ENCODE measurements at regions not wholly inside any gene's neighbourhood (a gene's known extent, or its start where the extent isn't known, plus 50 kb on each side); places are given as distances from the start of the nearest gene placed in this dataset.
"Not testable (repeated sequence)": the region's sequence is repeated elsewhere in the genome, so short reads cannot be mapped to it uniquely, and the experiment has no call there.

DNA sequence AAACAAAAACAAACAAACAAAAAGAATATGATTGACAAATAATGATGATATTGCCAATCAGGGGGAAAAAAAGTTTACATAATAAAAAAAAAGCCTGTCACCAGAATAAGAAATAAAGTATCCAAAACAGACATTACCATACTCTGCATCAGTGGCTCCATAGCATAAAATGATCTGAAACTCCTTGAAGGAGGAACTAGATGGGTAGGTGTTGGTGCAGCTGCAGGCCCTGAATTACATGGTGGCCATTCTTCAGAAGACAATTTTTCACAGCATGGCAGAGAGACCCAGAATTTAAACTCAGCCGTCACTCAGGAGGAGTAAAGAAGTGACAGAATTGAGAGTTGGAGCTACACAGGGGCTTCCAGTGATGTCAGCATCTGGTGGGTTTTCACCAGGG, 60.2 kb downstream of the GLUL start:
- Mint-ChIP-seq H3K27me3 (peaks cover 6% of the 10 kb centered on the region), H3K27ac (peak overlapping the region in 1 of 3 donors; percentile 53), H3K4me1 (peaks cover 3 to 5% (median 4%) of the 10 kb centered on the region in 3 donors), H3K36me3 (peaks cover 2% of the 10 kb centered on the region), H3K4me3 (peak overlapping the region in 2 of 4 donors; percentile 60 to 61), H3K9me3 (peaks cover 0 to 2% (median 0%) of the 10 kb centered on the region in 3 donors)

DNA sequence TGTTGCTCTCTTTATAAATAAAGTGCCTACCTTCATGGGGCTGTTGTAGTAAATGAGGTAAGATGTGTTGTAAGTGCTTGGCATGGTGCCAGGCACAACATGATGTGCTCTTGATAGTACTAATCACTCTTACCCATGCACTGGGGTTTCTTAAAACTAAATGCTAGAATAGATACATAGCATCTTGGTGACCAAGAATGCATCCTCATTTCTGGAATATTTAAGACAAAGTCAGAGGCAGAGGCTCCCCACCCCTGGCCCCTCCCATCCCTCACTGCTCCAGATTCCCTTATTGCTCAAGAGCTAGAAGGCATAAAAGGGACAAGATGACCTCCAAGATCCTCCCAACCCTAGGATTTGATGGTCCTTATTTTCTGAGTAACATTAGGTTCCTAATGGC, 61.3 kb downstream of the GLUL start:
- H3K36me3 Mint-ChIP-seq: no peaks in the 10 kb centered on the region
- H3K4me1 Mint-ChIP-seq: peaks cover 3 to 5% (median 4%) of the 10 kb centered on the region in 3 donors
- no peak overlapping the region for H3K4me3 Mint-ChIP-seq
- H3K27ac Mint-ChIP-seq: no peak overlapping the region
- H3K27me3 Mint-ChIP-seq: no peaks in the 10 kb centered on the region
- H3K9me3 Mint-ChIP-seq: peaks cover 0 to 2% (median 0%) of the 10 kb centered on the region in 3 donors

DNA sequence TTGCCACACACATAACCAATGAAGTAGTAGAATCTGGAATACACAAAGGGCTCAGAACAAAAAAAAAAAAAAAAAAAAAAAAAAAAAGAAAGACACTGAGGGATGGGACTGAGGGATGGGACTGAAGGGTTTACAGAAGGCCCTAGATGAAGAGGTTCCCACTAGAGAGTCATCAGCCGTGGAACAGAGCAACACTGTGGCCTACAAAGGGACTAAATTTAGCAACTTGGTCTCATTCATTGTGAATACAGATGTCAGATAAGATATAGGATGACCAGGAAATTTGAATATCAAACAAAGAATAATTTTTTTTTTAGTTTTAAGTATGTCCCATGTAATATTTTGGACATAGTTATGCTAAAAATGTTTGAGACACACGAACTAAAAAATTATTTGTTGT, 62.1 kb downstream of the GLUL start:
- Mint-ChIP-seq H3K9me3 (peaks cover 0 to 2% (median 0%) of the 10 kb centered on the region in 3 donors), H3K27ac (peak overlapping the region in 1 of 3 donors; percentile 48), H3K36me3 (no peaks in the 10 kb centered on the region)

DNA sequence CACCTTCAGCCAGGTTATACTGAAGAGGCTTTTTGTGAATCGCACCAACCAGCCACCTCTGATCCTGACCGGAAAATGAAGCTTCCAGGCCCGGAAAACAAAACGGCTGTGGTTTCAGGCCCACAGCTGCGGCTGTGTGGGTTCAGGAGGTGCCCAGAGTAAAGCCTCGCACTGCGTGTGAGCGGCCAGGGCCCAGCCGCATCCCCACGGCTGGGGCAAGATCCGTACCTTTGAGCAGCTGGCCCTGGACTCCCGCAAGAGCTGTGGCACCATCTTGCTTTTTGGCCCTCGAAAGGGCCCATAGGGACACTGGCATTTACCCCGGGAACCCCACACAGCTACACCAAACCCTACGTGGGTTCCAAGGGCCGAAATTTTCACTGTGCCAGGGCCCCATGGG, 63.0 kb downstream of the GLUL start:
- no peak overlapping the region for H3K27ac Mint-ChIP-seq
- peaks cover 3 to 5% (median 4%) of the 10 kb centered on the region in 3 donors for H3K4me1 Mint-ChIP-seq
- H3K36me3 Mint-ChIP-seq: no peaks in the 10 kb centered on the region
- no peak overlapping the region for H3K4me3 Mint-ChIP-seq
- peaks cover 1% of the 10 kb centered on the region for H3K27me3 Mint-ChIP-seq
- H3K9me3 Mint-ChIP-seq: peaks cover 0 to 2% (median 0%) of the 10 kb centered on the region in 3 donors

More for the DNA sequence above, 62.1 kb downstream of the GLUL start:
- H3K4me3 Mint-ChIP-seq: no peak overlapping the region
- H3K27me3 Mint-ChIP-seq: no peaks in the 10 kb centered on the region
- peaks cover 3 to 5% (median 4%) of the 10 kb centered on the region in 3 donors for H3K4me1 Mint-ChIP-seq

DNA sequence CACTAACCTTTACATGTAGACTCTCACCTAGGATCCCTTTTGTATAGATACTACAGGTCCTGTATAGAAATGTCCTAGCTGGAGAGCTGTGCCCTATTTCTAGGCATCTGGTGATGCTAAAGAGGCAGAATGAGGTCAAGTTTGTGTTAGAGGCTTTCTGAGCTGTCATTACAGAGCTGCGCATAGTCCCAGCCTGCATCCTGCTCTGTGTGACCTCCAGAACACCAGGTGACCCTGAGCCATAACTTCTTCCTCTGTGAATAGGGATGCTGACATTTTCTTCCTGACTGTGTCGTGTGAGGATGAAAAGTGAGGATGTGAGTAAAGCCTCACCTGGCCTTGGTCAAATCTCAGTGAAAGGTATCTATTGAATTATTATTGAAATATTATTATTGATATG, 66.3 kb downstream of the GLUL start:
- Mint-ChIP-seq H3K27ac (no peak overlapping the region), H3K4me3 (no peak overlapping the region), H3K4me1 (no peaks in the 10 kb centered on the region), H3K9me3 (peaks cover 0 to 2% (median 0%) of the 10 kb centered on the region in 3 donors), H3K27me3 (peaks cover 1% of the 10 kb centered on the region), H3K36me3 (no peaks in the 10 kb centered on the region)

DNA sequence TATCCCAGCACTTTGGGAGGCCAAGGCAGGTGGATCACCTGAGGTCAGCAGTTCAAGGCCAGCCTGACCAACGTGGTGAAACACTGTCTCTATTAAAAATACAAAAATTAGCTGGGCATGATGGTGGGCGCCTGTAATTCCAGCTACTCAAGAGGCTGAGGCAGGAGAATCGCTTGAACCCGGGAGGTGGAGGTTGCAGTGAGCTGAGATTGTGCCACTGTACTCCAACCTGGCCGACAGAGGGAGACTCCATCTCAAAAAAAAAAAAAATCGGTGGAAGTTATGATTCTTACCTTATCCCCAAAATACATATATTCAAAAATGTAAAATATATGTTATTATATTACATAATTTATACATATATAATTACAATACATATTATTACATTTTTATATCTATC, 70.1 kb downstream of the GLUL start:
- H3K4me1 Mint-ChIP-seq, H3K4me3 Mint-ChIP-seq, H3K27me3 Mint-ChIP-seq, H3K36me3 Mint-ChIP-seq, H3K27ac Mint-ChIP-seq, H3K9me3 Mint-ChIP-seq: not testable (repeated sequence)

DNA sequence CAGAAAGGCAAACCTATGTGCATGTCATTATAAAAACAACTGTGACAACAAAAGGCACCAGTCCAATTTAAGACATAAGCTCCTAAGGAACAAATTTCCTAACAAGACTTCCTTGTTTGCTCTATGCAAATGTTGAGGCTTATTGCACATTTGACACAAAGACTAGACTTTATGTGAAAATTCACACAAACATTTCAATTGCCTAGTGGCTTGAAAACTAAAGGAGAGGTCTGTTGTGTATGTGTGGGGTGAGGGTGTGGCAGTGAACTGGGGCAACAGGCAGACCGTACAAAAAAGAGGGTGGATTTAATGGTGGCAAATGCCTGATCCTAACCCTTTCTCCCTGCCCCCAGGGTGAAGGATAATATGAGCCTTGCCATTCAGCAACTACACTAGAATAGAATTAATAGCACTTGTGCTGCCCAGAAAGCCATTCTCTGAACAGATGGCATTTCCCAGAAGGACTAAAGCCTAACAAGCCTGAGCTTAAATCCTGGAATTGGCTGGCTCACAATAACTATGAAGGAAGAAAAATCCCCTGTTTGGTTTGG, 73.9 kb downstream of the GLUL start:
- H3K27ac Mint-ChIP-seq: no peak overlapping the region
- peaks cover 6% of the 10 kb centered on the region for H3K27me3 Mint-ChIP-seq
- peaks cover 1% of the 10 kb centered on the region for H3K36me3 Mint-ChIP-seq
- peaks cover 0 to 2% (median 0%) of the 10 kb centered on the region in 3 donors for H3K9me3 Mint-ChIP-seq
- H3K4me1 Mint-ChIP-seq: no peaks in the 10 kb centered on the region
- H3K4me3 Mint-ChIP-seq: no peak overlapping the region

DNA sequence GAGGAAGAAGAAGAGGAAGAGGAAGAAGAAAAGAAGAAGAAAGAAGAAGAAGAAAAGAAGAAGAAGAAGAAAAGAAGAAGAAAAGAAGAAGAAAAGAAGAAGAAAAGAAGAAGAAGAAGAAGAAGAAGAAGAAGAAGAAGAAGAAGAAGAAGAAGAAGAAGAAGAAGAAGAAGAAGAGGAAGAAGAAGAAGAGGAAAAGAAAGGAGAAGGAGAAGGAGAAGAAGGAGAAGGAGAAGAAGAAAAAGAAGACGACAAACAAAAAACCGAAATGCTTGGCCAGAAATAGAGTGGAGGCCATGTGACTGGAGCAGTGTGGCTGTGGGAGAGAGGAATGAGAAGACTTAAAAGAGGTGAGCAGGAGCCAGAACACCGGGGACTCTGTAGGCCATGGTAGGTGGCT, 75.1 kb downstream of the GLUL start:
- not testable (repeated sequence) for H3K36me3 Mint-ChIP-seq, H3K9me3 Mint-ChIP-seq

DNA sequence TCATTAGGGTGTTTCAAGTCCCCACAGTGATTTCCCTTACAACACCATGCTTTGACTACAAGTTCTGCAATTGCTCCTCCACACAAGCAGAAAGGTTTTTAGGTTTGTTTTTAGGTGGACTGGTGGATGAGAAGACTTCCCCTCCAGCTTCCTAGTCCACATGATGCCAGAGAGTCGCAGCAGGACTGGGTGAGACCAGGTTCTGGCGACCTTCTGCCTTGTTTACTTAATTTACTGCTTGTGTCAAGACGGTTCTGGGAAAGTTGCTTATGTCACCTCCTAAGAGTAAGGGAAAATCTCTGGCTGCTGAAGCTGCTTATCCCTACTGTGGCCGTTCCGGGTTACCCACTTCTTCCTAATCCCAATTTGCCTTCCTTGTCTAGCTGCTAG, 76.4 kb downstream of the GLUL start:
- H3K9me3 Mint-ChIP-seq: peaks cover 0 to 2% (median 0%) of the 10 kb centered on the region in 3 donors
- H3K27ac Mint-ChIP-seq: no peak overlapping the region
- H3K36me3 Mint-ChIP-seq: peaks cover 1% of the 10 kb centered on the region
- peaks cover 6% of the 10 kb centered on the region for H3K27me3 Mint-ChIP-seq
- H3K4me1 Mint-ChIP-seq: no peaks in the 10 kb centered on the region
- H3K4me3 Mint-ChIP-seq: no peak overlapping the region

More for the DNA sequence above, 75.1 kb downstream of the GLUL start:
- not testable (repeated sequence) for H3K27me3 Mint-ChIP-seq, H3K4me3 Mint-ChIP-seq, H3K4me1 Mint-ChIP-seq, H3K27ac Mint-ChIP-seq

DNA sequence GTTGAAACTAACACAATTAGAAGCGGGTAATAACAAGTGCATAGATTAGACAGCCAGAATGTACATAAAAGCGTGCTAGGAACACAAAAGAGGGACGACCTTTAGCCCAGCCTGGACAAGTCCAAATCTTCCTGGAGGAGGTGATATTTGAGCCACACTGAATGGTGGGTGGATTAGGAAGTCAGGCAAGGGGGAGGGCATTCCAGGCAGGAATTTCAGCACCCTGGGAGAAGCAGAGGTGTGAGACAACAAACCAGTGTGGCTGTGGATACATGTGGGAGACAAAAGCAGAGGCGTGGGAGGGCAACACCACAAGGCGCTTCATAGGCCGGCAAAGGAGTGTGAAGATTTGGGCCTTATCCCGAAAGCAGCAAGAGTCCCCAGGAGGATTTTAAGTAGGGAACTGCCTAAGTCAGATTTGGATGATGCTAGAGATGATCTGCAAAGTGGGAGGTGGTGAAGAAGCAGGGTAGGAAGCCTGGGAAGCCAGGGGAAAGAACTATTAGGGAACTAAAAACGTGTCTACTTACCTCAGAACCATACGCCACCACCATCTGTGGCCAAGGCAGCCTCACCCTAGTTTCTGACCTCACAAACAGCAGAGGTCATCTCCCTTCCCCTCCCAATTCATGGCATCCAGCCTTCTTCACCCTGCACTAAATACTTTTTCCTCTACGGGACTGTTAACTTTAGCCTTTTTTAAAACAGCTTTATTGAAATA, 81.8 kb downstream of the GLUL start:
- peaks cover 6% of the 10 kb centered on the region for H3K27me3 Mint-ChIP-seq
- H3K36me3 Mint-ChIP-seq: no peaks in the 10 kb centered on the region
- H3K4me3 Mint-ChIP-seq: no peak overlapping the region
- no peak overlapping the region for H3K27ac Mint-ChIP-seq
- H3K9me3 Mint-ChIP-seq: peaks cover 0 to 5% (median 4%) of the 10 kb centered on the region in 3 donors
- no peaks in the 10 kb centered on the region for H3K4me1 Mint-ChIP-seq

- Mint-ChIP-seq H3K4me1 (peaks cover 0 to 2% (median 2%) of the 10 kb centered on the region in 3 donors), H3K27ac (no peak overlapping the region), H3K27me3 (peaks cover 6% of the 10 kb centered on the region), H3K36me3 (no peaks in the 10 kb centered on the region), H3K9me3 (peaks cover 0 to 5% (median 4%) of the 10 kb centered on the region in 3 donors), H3K4me3 (no peak overlapping the region)
Measured at GRCh38 chr1:182308826-182309225, 82.8 kb downstream of the GLUL start.

DNA sequence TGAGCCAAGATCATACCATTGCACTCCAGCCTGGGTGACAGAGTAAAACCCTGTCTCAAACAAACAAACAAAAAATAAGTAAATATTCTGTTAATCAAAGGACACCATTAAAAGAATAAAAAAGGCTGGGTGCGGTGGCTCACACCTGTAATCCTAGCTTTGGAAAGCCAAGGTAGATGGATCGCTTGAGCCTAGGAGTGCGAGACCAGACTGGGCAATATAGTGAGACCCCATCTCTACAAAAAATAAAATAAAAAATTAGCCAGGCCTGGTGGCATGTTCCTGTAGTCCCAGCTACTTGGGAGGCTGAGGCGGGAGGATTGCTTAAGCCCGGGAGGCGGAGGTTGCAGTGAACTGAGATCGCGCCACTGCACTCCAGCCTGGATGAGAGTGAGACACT, 84.1 kb downstream of the GLUL start:
- not testable (repeated sequence) for H3K27me3 Mint-ChIP-seq

GRCh38 chr1:182305861-182306260, 85.7 kb downstream of the GLUL start:
- H3K4me3 Mint-ChIP-seq: no peak overlapping the region
- H3K36me3 Mint-ChIP-seq: no peaks in the 10 kb centered on the region
- no peak overlapping the region for H3K27ac Mint-ChIP-seq
- H3K27me3 Mint-ChIP-seq: no peaks in the 10 kb centered on the region
- H3K4me1 Mint-ChIP-seq: peaks cover 0 to 6% (median 3%) of the 10 kb centered on the region in 3 donors
- peaks cover 0 to 4% (median 3%) of the 10 kb centered on the region in 3 donors for H3K9me3 Mint-ChIP-seq

More for the DNA sequence above, 84.1 kb downstream of the GLUL start:
- not testable (repeated sequence) for H3K36me3 Mint-ChIP-seq, H3K4me3 Mint-ChIP-seq, H3K27ac Mint-ChIP-seq, H3K9me3 Mint-ChIP-seq, H3K4me1 Mint-ChIP-seq

- peaks cover 0 to 6% (median 3%) of the 10 kb centered on the region in 3 donors for H3K4me1 Mint-ChIP-seq
- H3K27ac Mint-ChIP-seq: no peak overlapping the region
- peaks cover 0 to 4% (median 3%) of the 10 kb centered on the region in 3 donors for H3K9me3 Mint-ChIP-seq
Measured at GRCh38 chr1:182304627-182305026, 87.0 kb downstream of the GLUL start.

DNA sequence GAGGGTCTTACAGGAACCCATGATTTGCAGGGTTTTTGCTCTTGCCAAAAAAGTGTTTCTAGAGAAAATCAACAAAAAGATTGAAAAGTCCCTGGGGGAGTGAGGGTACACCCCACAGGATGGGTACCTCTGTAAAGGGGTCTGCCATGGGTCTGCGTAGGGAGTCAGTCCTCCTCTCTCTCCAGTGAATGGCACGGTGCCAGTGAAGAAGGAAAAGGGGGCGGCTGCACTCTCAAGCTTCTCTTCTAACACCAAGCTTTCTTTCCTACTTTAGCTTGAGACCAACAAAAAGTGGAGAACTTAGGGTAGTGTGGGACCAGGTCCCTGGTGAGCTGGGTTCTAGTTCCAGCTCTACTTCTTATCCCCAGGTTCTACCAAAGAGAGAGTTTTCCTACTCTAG, 87.4 kb downstream of the GLUL start:
- Mint-ChIP-seq H3K4me3 (peak overlapping the region in 1 of 4 donors; percentile 63), H3K4me1 (peaks cover 0 to 6% (median 3%) of the 10 kb centered on the region in 3 donors), H3K27me3 (peaks cover 2% of the 10 kb centered on the region), H3K27ac (no peak overlapping the region), H3K36me3 (no peaks in the 10 kb centered on the region), H3K9me3 (peaks cover 0 to 4% (median 3%) of the 10 kb centered on the region in 3 donors)

More at GRCh38 chr1:182304627-182305026, 87.0 kb downstream of the GLUL start:
- Mint-ChIP-seq H3K27me3 (peaks cover 2% of the 10 kb centered on the region), H3K4me3 (no peak overlapping the region), H3K36me3 (no peaks in the 10 kb centered on the region)

DNA sequence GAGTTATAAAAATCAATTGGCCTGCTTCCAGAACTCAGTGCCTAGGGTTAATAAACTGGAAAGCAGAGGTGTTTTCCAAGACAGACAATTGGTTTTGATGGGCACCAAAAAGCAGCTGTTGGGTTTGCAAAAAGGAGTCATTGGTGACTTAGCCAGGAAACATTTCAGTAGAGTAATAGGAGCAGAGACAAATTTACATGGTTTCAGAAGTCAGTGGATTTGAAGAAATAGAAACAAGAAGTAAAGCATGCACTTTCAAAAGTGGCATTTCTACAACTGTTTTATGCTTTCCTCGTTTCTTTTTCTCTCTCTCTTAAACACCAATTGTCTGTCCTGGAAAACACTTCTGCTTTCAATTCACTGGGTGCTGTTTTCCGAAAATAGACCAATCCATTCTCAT, 87.8 kb downstream of the GLUL start:
- H3K4me1 Mint-ChIP-seq: peaks cover 0 to 6% (median 3%) of the 10 kb centered on the region in 3 donors
- peaks cover 0 to 4% (median 3%) of the 10 kb centered on the region in 3 donors for H3K9me3 Mint-ChIP-seq
- H3K36me3 Mint-ChIP-seq: no peaks in the 10 kb centered on the region

More for the DNA sequence above, 87.8 kb downstream of the GLUL start:
- Mint-ChIP-seq H3K27me3 (peaks cover 2% of the 10 kb centered on the region), H3K4me3 (no peak overlapping the region), H3K27ac (no peak overlapping the region)

Data from IgD-negative memory B cell (primary cell).